ENCODE measurements at regions not wholly inside any gene's neighbourhood (a gene's known extent, or its start where the extent isn't known, plus 50 kb on each side); places are given as distances from the start of the nearest gene placed in this dataset.
A peak's percentile ranks its signal among the peaks of the same experiment; 100 is the strongest.

DNA sequence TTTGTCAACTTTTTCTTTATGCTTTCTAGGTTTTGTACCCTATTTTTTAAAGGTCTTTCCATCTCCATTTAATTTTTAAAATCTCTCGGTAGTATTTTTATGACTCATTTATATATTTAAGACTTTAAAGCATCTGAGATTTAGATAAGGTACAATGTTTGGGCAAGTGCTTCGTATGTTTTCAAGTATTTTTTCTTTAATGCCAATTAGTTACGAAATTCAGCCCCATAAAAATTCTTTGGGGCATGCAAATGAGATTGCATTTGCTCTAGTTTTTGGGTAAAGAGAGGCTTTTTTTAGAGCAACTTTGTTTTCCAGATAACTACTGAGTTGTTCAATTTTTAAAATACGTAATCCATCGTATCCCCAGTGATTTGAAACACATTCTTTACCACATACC lies 65.3 kb upstream of the CRHR1 start:
- TF ChIP-seq, protein P1, sequence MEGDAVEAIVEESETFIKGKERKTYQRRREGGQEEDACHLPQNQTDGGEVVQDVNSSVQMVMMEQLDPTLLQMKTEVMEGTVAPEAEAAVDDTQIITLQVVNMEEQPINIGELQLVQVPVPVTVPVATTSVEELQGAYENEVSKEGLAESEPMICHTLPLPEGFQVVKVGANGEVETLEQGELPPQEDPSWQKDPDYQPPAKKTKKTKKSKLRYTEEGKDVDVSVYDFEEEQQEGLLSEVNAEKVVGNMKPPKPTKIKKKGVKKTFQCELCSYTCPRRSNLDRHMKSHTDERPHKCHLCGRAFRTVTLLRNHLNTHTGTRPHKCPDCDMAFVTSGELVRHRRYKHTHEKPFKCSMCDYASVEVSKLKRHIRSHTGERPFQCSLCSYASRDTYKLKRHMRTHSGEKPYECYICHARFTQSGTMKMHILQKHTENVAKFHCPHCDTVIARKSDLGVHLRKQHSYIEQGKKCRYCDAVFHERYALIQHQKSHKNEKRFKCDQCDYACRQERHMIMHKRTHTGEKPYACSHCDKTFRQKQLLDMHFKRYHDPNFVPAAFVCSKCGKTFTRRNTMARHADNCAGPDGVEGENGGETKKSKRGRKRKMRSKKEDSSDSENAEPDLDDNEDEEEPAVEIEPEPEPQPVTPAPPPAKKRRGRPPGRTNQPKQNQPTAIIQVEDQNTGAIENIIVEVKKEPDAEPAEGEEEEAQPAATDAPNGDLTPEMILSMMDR (conservative IDR thresholded peaks at IDR 0.05; ENCODE audit: low read depth, low read length): no peak
- TF ChIP-seq EZH2 (IDR thresholded peaks at IDR 0.05; ENCODE audit: low read length, unreplicated experiment) (no peak), EZH2phosphoT487 (IDR thresholded peaks at IDR 0.05; ENCODE audit: borderline replicate concordance, low read length) (no peak)
- ChIA-PET POLR2A (ENCODE audit: unreplicated experiment) (no interaction called here), CTCF (interaction anchor here (1.1 kb wide), 1 partner anchor 79 kb away, joined by 4 read pairs; no protein-coding TSS in a partner anchor)
- Histone ChIP-seq H3K27ac (ENCODE audit: low read length) (no peak overlapping the region), H2AFZ (ENCODE audit: low read length) (no peak overlapping the region), H3K4me3 (ENCODE audit: low read length) (peak overlapping the region; percentile 37; the same call in 1 of the 2 replicates), H4K20me1 (ENCODE audit: low read length) (no peaks in the 10 kb centered on the region), H3K9me2 (replicated peaks; ENCODE audit: low read length) (no peaks in the 10 kb centered on the region), H3K4me1 (ENCODE audit: insufficient read depth, low read length) (peaks cover 26% of the 10 kb centered on the region), H3K79me2 (ENCODE audit: low read length) (no peaks in the 10 kb centered on the region), H3K4me2 (ENCODE audit: low read length) (peak overlapping the region; percentile 68), H3K9ac (ENCODE audit: low read length) (no peak overlapping the region), H3K9me3 (ENCODE audit: low read length) (no peaks in the 10 kb centered on the region), H3K27me3 (ENCODE audit: low read length) (peaks cover 7% of the 10 kb centered on the region), H3F3A (ENCODE audit: low read length, unreplicated experiment) (peaks cover 5% of the 10 kb centered on the region), H3K36me3 (ENCODE audit: low read depth, low read length) (no peaks in the 10 kb centered on the region)
- intact Hi-C loops (cut with micrococcal nuclease): loop anchor here (1.0 kb wide), 1 partner anchor 74 kb away; no protein-coding TSS in a partner anchor
- no TSS peak for BruUV-seq (replicated peaks)
- no peak for ATAC-seq
- peak; percentile 72 for DNase-seq

DNA sequence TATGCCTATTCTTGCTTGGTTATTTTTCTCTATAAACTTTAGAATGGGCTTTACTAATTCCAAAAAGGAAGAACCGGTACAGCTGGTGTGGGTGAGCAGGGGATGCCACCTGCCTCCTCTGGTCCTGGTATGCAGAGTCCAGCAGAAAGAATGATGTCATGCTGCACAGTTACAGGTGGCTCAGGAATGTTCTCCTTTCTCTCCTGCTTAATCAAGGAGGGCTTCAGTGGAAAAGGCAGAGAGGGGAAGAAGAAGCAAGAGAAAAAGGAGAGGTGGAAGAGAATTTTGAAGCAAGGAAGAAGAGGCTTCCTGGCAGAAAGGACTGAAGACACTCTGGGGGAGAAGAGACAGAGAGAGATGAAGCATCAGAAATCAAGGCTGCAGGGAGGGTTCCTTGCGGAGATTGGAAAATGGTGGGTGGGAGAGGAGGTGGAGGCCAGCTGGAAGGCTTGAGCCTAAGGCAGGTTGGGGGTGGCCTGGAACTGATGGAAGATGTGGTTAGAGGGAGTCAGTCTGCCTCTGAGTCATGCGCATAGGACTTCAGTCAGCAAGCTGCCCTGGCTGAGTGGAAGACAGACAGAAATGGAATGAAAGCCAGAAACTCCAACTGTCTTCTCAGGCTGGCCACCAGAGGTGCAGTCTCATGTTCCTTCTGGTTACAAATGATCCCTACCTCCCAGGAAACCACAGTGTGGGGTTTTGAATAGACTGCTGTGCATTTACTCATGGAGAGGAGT lies 64.6 kb upstream of the CRHR1 start:
- TF ChIP-seq EZH2 (IDR thresholded peaks at IDR 0.05; ENCODE audit: low read length, unreplicated experiment): no peak
- TF ChIP-seq, protein P1 (conservative IDR thresholded peaks at IDR 0.05; ENCODE audit: low read depth, low read length): peak; percentile 82
- intact Hi-C loops (cut with micrococcal nuclease): loop anchor here (1.0 kb wide), 1 partner anchor 75 kb away; no protein-coding TSS in a partner anchor
- POLR2A ChIA-PET (ENCODE audit: unreplicated experiment): interaction anchor here (0.7 kb wide), 1 partner anchor 60 kb away, joined by 3 read pairs; no protein-coding TSS in a partner anchor
- H3K27ac ChIP-seq (ENCODE audit: low read length): peak overlapping the region; percentile 20; the same call in 1 of the 2 replicates
- no peaks in the 10 kb centered on the region for H3K9me2 ChIP-seq (replicated peaks; ENCODE audit: low read length)
- 0 out of 2 replicates have a peak overlapping the region, but pooled peaks have one; percentile 35 for H2AFZ ChIP-seq (ENCODE audit: low read length)
- H3K79me2 ChIP-seq (ENCODE audit: low read length): no peaks in the 10 kb centered on the region
- CTCF ChIA-PET: interaction anchor here (0.5 to 1.3 kb wide), 2 partner anchors 75 to 79 kb away, joined by 6 to 7 read pairs; no protein-coding TSS in a partner anchor
- peaks cover 13% of the 10 kb centered on the region for H3K27me3 ChIP-seq (ENCODE audit: low read length)
- peak overlapping the region; percentile 37; the same call in 1 of the 2 replicates for H3K4me3 ChIP-seq (ENCODE audit: low read length)
- no peak overlapping the region for H3K9ac ChIP-seq (ENCODE audit: low read length)
- no TSS peak for BruUV-seq (replicated peaks)
- peaks cover 5% of the 10 kb centered on the region for H3F3A ChIP-seq (ENCODE audit: low read length, unreplicated experiment)
- H3K36me3 ChIP-seq (ENCODE audit: low read depth, low read length): no peaks in the 10 kb centered on the region
- peaks cover 26% of the 10 kb centered on the region for H3K4me1 ChIP-seq (ENCODE audit: insufficient read depth, low read length)
- no peaks in the 10 kb centered on the region for H4K20me1 ChIP-seq (ENCODE audit: low read length)
- peak; percentile 91 for ATAC-seq
- H3K9me3 ChIP-seq (ENCODE audit: low read length): no peaks in the 10 kb centered on the region
- peak overlapping the region; percentile 68 for H3K4me2 ChIP-seq (ENCODE audit: low read length)
- peak; percentile 97 for DNase-seq

DNA sequence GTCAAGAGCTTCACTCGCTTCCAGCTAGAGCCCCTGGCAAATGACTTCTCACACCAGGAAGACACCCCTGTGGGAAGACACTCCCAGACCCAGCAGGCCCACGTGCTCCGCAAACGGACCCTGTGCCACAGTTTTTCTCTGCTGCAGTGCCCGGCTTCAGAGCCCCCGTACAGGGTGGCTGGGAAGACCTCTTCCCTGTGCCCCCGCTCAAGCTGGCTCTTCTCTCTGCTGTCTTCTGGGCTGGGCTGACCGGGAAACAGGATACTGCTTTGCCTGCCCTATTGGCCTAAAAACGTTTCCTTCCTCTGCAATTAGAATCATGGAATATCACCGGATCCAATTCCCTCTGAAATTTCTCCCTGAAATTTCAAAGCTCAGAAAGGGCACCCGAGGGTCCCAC lies 63.7 kb upstream of the CRHR1 start:
- Histone ChIP-seq H2AFZ (ENCODE audit: low read length) (no peak overlapping the region), H3K27me3 (ENCODE audit: low read length) (peaks cover 21% of the 10 kb centered on the region), H3K27ac (ENCODE audit: low read length) (no peak overlapping the region), H3K4me1 (ENCODE audit: insufficient read depth, low read length) (peaks cover 26% of the 10 kb centered on the region), H4K20me1 (ENCODE audit: low read length) (no peaks in the 10 kb centered on the region), H3K4me2 (ENCODE audit: low read length) (no peak overlapping the region), H3K9ac (ENCODE audit: low read length) (no peak overlapping the region), H3K36me3 (ENCODE audit: low read depth, low read length) (no peaks in the 10 kb centered on the region), H3K4me3 (ENCODE audit: low read length) (no peak overlapping the region), H3F3A (ENCODE audit: low read length, unreplicated experiment) (peaks cover 5% of the 10 kb centered on the region), H3K9me2 (replicated peaks; ENCODE audit: low read length) (no peaks in the 10 kb centered on the region), H3K9me3 (ENCODE audit: low read length) (no peaks in the 10 kb centered on the region), H3K79me2 (ENCODE audit: low read length) (no peaks in the 10 kb centered on the region)
- no peak for TF ChIP-seq EZH2 (IDR thresholded peaks at IDR 0.05; ENCODE audit: low read length, unreplicated experiment)
- TF ChIP-seq EZH2phosphoT487 (IDR thresholded peaks at IDR 0.05; ENCODE audit: borderline replicate concordance, low read length): no peak
- TF ChIP-seq, protein P1 (conservative IDR thresholded peaks at IDR 0.05; ENCODE audit: low read depth, low read length): no peak
- no TSS peak for BruUV-seq (replicated peaks)
- DNase-seq (no peak), ATAC-seq (no peak)
- POLR2A ChIA-PET (ENCODE audit: unreplicated experiment): no interaction called here
- intact Hi-C loops (cut with micrococcal nuclease): no loop called here
- CTCF ChIA-PET: interaction anchor here (0.5 to 1.3 kb wide), 2 partner anchors 76 to 80 kb away, joined by 6 to 7 read pairs; no protein-coding TSS in a partner anchor
